NCI-H510A (cell line): ENCODE measurements at regions not wholly inside any gene's neighbourhood (a gene's known extent, or its start where the extent isn't known, plus 50 kb on each side); places are given as distances from the start of the nearest gene placed in this dataset.

Experiments
- DNase-seq: peaks from one replicate; lab custom pipeline; 2025; lab: John Stamatoyannopoulos, UW

DNA sequence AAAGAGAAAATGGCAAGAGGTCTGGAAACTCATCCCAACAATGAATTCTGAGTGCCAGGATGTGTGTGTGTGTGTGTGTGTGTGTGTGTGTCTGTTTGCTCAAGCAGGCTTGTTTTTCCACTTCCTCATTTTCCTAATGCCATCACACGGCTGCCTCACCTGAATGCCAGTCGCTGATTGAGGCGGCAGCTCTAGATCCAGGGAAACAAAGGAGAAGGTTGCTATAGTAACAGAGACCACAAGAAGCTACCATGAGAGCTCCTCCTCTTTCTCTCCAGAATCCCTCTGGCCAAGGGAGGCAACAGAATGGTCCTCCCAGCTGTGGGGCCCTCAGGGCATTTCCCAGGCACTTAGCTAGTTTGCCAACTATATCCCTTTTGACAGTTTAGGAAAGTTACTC, 241.1 kb upstream of the TSHZ2 start:
- DNase-seq: no peak

DNA sequence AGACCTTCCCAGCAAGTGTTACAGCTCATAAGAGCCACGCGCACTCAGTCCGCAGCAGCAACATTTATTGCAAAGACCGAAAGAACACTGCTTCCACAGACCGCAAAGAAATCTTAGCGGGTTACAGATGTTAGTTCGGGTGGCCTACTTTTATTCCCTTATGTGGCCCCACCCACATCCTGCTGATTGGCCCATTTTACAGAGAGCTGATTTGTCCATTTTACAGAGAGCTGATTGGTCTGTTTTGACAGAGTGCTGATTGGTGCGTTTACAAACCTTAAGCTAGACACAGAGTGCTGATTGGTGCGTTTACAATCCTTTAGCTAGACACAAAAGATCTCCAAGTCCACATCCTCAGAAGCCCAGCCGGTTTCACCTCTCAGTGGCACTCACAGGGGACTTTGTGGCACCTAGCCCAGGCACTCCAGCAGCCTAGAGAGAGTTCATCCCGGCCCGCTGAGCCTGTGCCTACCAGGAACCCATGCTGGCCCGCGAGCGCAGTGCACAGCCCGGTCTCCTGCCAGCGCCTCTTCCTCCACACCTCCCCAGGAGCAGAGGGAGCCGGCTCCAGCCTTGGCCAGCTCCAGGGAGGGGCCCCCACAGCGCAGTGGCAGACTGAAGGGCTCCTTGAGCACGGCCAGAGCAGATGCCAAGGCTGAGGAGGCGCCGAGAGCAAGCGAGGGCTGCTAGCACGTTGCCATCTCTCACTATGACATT, 244.3 kb upstream of the TSHZ2 start:
- no peak for DNase-seq

DNA sequence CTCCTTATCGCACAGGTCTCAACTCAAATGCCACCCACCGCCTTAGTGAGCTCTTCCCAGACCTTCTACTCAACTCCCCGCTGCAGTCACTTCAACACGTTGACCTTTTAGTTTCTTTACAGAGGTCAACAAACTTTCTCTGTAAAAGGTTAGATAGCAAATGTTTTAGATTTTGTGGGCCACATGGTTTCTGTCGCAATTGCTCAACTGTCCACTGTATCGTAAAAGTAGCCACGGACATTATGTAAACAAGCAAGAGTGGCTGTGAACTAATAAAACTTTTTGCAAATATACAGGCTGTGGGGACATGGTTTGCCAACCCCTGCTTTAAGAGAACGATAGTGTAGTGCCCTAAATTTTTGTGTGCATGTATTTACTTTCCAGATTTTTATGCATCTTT, 247.6 kb upstream of the TSHZ2 start:
- DNase-seq: no peak

DNA sequence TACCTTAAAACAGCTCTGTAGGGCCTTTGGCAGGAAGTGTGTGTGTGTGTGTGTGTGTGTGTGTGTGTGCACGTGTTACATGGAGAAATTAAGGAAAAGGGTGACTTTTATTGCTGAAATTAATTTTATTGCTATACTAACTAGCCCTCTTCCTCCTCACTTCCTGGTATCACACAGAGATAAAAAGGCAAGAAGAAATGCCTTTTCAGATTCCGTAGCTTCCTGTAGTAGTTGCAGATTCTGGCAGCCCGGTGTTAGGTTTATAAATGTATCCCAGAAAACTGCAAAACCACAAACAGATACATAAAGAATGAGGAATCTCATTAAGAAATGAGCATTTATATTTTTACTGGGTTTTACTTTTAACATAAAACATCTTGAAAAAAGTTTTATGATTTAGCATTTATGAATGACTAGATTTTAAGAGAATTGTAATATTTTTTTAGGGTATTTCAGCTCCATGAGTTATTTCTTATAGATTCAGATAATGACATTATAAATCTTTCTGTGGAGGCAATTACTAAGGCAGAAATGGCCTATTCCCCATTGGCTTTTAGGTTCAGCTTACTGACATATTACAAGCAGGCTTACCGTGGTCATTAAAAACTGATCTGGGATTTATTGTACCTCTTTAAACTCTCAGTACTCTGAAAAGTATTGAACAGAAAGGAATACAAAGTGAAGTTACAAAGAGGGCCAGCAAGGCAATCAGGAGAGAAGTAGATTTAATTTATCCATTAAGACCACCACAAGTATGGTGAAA, 249.1 kb upstream of the TSHZ2 start:
- DNase-seq: no peak

DNA sequence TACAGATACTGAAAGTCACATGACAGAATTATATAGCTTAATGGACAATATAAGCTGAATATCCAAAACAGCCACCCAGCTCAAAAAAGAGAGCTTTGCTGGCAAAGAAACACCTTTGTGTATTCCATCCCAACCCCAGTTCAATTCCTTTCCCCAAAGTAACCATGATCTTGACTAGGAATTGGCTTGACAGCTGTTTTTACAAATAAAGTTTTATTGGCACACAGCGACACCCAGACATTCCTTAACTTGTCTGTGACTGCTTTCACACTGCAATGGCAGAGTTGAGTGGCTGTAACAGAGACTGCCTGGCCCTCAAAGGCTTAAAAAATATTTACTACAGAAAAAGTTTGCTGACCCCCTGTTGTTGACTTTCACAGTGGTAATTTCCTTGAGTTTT, 264.0 kb upstream of the TSHZ2 start:
- no peak for DNase-seq

DNA sequence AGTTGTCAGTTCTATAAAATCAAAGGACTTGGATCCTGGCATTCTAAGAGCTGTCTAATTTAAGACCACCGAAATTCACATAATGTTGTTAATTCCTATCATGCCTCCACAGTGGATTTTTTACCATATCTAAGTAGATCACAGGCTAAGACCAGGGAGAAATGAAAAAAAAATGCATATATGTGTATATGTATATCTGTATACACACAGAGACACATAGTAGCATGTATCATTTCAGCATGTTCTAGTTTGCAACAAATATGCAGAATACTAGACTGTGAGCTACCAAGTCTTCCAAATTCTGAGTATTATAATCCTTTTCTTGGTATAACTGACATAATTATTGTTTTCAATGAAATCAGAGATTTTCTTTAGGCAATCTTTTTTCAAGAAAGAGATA, 267.6 kb upstream of the TSHZ2 start:
- DNase-seq: no peak

DNA sequence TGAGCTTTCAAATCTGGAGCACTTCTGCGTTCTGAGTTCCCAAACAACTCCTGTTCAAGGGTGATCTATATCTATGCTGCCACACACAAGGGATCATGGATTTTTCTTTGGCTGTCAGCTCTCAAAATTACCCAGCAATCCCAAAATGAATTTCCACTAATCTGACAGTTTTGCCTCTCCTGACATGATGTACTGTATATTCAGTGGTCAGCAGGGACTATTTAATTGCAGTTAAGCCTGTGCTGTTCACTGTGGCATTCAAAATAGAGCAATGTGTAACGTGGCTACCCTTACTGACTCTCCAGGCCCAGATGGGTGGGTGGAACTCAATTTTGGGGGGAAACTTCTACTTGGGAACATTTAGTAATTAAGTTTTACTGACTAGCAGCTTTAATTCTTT, 283.8 kb upstream of the TSHZ2 start:
- no peak for DNase-seq

DNA sequence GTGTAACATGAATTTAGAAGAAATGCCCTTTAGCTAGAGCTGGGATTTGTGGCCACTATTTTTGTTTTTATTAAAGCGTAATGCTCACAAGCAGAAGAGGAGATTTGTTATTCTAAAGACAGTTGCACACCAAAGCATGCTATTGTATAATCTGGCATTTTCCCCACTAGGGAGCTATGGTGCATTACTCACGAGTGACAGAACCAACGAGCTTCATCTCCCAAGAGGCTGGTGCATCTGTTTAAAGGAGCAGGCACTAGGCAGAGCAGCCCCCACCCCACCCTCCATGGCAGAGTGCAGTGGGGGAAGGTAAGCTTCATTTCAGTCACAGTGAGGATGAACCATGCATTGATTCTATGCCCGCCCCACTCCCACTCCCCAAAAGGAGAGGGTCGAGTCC, 287.3 kb upstream of the TSHZ2 start:
- DNase-seq: no peak

DNA sequence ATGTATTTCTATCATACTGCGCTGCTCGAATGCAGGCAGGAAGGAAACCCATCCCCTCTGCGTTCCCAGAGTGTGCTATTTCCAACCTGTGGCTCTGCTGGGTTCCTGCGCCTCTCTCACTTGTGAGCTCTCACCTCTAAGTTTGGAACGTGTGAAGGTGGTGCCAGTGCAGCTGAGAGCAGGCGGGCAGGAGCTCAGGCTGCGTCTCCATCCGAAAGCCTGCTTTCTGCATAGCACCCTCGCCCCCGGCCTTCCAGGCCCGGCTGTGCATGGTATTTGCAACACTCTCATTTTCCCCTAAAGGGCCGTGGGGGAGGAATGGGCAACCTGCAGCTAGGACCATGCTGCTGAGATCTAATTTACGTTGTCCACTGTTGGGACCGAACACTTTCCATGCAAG, 288.0 kb upstream of the TSHZ2 start:
- no peak for DNase-seq

DNA sequence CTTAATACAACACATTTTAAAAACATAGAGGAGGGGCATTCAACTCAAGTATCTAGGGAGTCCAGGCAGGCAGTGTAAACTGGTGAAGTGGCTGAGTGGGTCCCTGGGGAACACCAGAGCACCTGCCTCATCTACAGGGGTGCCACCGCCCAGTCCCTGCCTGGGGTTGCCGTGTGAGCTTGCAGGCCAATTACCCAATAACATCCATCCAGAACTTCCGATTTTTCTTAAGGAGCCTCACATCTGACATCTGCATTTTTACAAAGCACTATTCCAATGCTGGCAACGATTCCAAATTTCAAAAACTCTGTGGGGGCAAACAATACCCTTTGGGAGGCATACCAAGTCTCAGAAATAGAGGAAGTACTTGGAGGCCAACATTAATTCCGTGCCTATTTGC, 288.4 kb upstream of the TSHZ2 start:
- DNase-seq: no peak

DNA sequence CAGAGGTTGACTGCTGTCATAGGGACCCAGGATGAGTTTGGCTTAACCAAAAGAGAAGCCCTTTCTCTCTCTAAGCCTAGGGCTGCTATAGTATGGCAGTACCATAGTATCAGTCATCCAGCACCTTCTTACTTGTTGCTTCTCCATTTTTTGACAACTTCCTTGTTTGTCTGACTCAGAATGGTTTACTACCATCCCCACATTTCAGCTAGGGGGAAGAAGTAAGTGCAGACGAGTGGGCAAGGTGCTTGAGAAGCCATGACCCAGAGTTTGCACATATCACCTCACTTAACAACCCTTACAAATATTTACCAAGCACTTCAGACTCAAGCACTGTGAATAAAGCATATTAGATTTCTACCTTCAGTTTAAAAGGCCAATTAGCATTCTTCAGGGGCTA, 289.9 kb upstream of the TSHZ2 start:
- DNase-seq: peak; percentile 74

DNA sequence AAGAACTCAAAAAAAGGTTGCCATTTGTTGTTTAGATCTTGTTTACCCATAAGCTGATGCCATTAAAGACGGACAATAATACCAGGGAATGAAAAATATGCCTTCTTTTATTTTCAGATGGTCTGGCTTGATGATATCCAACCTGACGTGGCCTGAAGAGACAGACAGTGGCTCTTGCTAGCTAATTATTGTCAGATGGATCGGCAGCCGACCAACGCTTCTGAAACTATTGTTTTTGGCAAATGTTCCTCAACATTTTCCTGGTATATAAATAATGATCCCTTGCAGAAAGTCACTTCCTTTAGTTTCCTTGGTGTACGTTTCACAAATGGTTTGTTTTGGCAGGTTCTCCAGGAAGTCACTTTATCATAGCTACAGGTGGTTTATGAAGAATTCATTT, 290.9 kb upstream of the TSHZ2 start:
- no peak for DNase-seq

DNA sequence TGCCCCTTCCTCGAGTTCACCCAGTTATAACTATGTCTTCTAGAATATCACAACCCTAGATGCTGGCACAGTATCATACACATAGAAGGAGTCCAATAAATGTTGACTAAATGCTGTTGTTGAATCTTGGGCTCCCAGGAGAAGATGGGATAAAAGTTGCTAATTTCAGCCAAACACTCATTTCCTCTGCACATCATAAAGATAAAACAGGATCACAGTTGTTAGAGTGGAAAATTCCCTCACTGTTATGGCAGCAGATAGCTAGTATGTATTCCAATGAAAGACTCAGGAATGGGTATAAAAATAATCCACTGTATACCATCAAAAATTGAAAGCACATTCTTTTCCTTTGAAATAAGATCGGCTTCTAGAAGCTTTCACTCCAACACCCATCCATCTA, 294.9 kb upstream of the TSHZ2 start:
- DNase-seq: no peak

DNA sequence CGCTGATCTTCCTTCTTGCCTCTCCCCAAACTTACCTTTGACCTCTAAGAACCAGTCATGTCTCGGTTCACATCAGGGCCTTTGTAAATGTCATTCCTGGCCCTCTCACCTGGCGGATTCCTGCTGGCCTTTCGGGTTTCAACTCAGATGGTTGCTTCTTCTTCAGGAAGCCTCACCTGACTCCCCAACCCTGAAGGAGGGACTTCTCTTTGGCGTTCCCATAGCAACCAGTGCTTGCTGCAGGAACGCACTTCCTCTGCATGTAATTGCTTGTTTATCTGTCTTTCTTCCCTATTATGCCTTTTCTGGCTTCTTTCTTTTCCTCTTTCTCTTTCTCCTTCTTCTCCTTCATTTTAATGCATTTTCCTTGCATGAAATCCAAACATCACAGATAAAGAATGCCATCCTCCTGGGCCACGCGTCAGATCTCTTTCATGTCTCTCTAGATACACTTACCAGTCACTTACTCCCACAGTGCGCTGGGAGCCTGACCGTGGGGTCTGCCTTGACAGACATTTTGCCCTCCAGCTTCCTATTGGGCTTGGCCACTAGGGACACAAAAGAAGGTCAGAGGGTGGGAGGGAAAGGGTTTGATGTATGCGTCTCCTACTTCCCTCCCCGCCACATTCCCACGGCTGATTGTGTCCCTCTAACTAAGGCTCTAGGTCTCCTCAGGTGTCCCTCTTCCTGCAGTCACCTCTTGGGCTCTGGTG, 295.7 kb upstream of the TSHZ2 start:
- no peak for DNase-seq

DNA sequence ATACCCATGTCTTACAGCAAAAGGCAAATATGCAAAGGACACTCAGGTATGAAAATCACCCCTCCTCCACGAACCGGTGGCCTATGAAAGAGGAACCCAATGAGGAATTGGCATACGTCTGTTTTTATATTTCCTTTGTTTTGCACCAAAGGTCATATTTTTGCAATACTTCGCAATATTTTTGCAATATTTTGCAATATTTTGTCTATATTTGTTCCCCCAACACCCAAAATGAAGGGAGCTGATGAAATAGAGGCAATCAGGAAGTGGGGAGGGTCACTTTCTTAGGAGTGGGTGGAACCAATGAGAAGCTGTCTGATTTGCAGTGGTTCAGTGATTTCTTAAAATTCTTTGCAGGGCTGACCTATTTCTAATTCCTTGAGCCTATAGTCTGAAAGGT, 296.8 kb upstream of the TSHZ2 start:
- DNase-seq: no peak

DNA sequence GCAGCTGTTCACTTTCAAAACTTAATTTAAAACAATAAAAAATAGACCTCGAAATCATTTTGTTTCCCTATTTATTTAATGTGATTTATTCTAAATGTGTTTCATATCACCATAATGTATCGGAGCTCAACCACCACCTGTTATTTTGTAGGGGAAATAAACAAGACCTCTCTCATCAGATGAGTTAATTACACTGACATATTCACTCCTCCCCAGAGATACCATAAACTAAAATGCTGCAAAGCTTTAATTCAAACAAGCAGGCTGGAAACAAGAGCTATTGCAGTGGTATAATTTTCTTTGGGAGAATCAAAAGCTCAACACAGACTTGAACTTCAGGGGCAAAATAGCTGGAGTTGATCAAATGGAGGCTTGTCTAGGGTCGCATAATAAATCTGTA, 303.5 kb upstream of the TSHZ2 start:
- no peak for DNase-seq

DNA sequence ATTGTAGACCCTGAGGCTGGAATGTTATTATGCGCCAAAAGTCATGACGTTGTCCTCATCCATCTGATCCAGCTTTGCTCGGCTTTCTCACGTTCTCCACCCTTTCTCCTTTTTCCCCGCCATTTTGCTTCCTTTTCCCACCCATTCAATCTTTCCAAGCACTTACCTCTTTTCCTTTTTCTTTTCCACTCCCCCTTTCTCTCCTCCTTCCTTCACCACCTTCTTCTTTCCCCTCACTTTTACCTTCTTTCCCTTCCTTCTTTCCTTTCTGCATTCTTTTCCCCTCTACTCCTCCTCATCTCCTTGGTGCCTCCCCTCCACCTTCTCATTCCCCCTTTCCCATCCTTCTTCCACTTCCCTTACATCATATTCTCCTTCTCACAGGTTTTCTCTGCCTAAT, 304.8 kb upstream of the TSHZ2 start:
- DNase-seq: no peak

DNA sequence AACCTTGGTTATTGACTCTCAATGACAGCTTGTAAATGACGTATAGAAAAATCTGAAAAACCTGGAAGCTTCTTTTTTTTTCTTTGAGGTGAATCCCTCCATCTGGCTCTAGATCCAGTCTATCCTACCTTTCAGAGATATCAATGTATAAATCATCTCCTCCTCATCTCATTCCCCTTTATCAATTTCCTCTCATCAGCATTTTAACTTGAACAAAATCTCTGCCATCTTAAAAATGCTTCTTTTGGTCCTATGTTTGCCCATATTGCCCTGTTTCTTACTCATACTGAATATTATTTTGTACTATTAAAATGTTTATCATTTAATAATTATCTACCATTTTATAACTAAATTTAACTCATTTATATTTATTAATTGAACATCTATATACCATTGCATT, 306.7 kb upstream of the TSHZ2 start:
- DNase-seq: no peak

DNA sequence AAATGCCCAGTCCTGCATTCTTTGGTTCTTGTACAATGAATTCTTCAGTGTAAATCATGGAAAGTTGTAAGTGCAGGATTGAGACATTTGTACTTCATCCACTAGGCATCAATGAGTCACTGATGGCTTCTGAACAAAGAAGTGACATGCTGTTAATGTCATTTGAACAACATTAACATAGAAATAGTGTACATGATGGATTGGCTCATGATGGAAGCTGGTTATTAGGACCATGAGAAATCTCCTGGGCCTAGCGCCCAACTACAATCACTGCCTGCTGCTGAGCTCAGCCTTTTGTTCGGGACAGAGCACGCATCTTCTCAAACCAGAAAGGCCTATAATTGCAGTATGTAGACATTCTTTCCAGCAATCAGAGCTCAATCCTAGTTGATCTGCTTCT, 316.8 kb upstream of the TSHZ2 start:
- no peak for DNase-seq

DNA sequence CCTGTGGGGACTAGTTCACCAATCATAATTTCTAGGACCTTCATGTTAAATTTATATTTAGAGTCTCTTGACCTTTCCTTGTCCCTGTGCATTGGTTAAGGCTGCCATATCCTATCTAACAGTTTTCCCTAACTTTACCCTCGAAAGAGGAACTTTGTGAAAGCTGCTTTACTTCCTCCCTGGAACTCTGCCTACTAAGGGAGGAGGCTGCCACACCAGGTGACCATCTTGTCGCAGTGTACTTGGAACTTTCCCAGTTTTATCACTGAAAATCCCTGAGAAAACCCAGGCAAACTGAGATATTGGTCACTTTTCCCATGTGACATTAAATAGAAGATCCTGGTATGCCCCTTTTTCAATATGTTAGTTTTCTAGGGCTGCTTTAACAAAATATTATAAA, 317.6 kb upstream of the TSHZ2 start:
- no peak for DNase-seq

DNA sequence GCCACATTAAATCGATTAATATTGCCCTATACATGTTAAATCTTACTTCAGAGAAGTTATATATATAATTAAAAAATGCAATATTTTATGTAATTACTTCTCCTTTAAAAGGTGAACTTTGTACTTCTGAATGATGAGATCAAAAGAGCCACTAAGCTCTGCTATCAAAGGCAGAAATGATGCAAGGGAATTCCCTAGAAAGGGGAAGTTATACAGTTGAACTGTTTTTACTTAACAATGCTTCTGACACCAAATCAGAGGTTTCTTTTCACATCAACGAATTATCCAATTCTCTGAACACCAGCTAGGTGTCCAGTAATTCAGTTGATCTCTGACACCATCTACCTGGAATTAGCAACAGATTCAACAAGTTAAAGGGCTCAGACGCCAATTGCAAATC, 319.9 kb upstream of the TSHZ2 start:
- no peak for DNase-seq

DNA sequence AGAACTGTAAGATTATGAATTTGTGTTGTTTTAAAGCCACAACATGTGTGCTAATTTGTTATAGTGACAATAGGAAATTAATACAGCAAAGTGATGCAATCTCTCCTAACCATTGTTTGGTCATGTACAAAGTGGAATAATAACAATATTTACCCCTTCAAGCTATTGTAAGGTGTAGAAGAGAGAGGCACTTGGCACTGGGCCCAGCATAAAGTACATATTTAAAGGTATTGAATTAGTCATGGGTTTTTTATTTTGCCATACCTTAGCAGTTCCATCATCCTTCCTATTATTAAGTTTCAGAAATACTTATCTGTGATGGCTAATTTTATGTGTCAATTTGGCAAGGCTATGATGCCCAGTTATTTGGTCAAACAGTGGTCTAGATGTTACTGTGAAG, 322.4 kb upstream of the TSHZ2 start:
- DNase-seq: no peak

DNA sequence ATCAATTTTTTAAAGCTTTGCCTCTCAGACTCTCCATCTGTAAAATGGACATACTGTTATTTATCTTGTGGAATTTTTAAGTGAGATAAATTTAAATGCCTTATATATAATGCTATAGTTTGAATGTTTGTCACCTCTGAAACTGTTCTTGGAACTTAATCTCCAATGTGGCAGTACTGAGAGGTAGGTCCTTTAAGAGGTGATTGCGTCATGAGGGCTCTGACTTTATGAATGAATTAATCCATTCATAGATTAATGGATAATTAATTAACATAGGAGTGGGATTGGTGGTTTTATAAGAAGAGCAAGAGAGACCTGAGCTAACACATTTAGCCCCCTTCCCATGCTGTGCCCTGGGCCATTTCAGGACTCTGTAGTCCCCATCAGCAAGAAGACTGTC, 326.3 kb upstream of the TSHZ2 start:
- no peak for DNase-seq
